HG02981 (cell line): ENCODE measurements at regions not wholly inside any gene's neighbourhood (a gene's known extent, or its start where the extent isn't known, plus 50 kb on each side); places are given as distances from the start of the nearest gene placed in this dataset.

Experiments used
- ATAC-seq: cut with Tn5 transposase; IDR thresholded peaks from one replicate; pipeline ENCODE4 v1.9.1; 2021; ENCODE audit warnings: mild to moderate bottlenecking, moderate library complexity; ENCODE audit not compliant: unreplicated experiment

- ATAC-seq: no peak
Measured at GRCh38 chr10:78770167-78771090, 298.3 kb upstream of the ZMIZ1 start.

GRCh38 chr10:78771260-78771659 is 297.5 kb upstream of the ZMIZ1 start:
- no peak for ATAC-seq

GRCh38 chr10:78771808-78772455 is 296.8 kb upstream of the ZMIZ1 start:
- no peak for ATAC-seq

GRCh38 chr10:78772486-78772885 is 296.3 kb upstream of the ZMIZ1 start:
- ATAC-seq: no peak

GRCh38 chr10:78772986-78773530 is 295.7 kb upstream of the ZMIZ1 start:
- ATAC-seq: no peak

- ATAC-seq: no peak
Measured at GRCh38 chr10:78774614-78774998, 294.2 kb upstream of the ZMIZ1 start.

GRCh38 chr10:78774999-78775711 is 293.6 kb upstream of the ZMIZ1 start:
- no peak for ATAC-seq

GRCh38 chr10:78775891-78776290 is 292.9 kb upstream of the ZMIZ1 start:
- ATAC-seq: no peak

GRCh38 chr10:78776756-78777155 is 292.0 kb upstream of the ZMIZ1 start:
- ATAC-seq: no peak

- no peak for ATAC-seq
Measured at GRCh38 chr10:78777466-78777865, 291.3 kb upstream of the ZMIZ1 start.

- ATAC-seq: no peak
Measured at GRCh38 chr10:78777867-78778266, 290.9 kb upstream of the ZMIZ1 start.

- ATAC-seq: no peak
Measured at GRCh38 chr10:78778444-78779338, 290.1 kb upstream of the ZMIZ1 start.

GRCh38 chr10:78779339-78779955 is 289.3 kb upstream of the ZMIZ1 start:
- ATAC-seq: no peak

GRCh38 chr10:78780551-78780961 is 288.2 kb upstream of the ZMIZ1 start:
- no peak for ATAC-seq

- no peak for ATAC-seq
Measured at GRCh38 chr10:78781251-78781913, 287.4 kb upstream of the ZMIZ1 start.

GRCh38 chr10:78781991-78782390 is 286.8 kb upstream of the ZMIZ1 start:
- ATAC-seq: no peak

- ATAC-seq: no peak
Measured at GRCh38 chr10:78782441-78782840, 286.3 kb upstream of the ZMIZ1 start.

GRCh38 chr10:78783753-78784152 is 285.0 kb upstream of the ZMIZ1 start:
- ATAC-seq: no peak

- no peak for ATAC-seq
Measured at GRCh38 chr10:78784546-78784945, 284.2 kb upstream of the ZMIZ1 start.
